ENCODE measurements at regions not wholly inside any gene's neighbourhood (a gene's known extent, or its start where the extent isn't known, plus 50 kb on each side); places are given as distances from the start of the nearest gene placed in this dataset.

GRCh38 chr9:106634183-106634582, 228.8 kb upstream of the ZNF462 start:
- Histone ChIP-seq H3K79me2 (ENCODE audit: low read depth) (no peaks in the 10 kb centered on the region), H3K36me3 (no peaks in the 10 kb centered on the region), H3K27ac (no peak overlapping the region), H3K27me3 (no peaks in the 10 kb centered on the region), H3K9ac (no peak overlapping the region), H3K4me2 (no peak overlapping the region), H4K20me1 (ENCODE audit: low read depth) (no peaks in the 10 kb centered on the region), H2AFZ (replicated peaks) (no peak overlapping the region), H3K4me1 (no peaks in the 10 kb centered on the region), H3K9me3 (ENCODE audit: low read depth) (no peaks in the 10 kb centered on the region), H3F3A (ENCODE audit: low read depth) (no peaks in the 10 kb centered on the region), H3K4me3 (no peak overlapping the region)
- H3K27me3 Mint-ChIP-seq (ENCODE audit: insufficient read depth, low read depth): no peaks in the 10 kb centered on the region
- H3K4me3 Mint-ChIP-seq: no peak overlapping the region
- H3K9me3 Mint-ChIP-seq: no peaks in the 10 kb centered on the region
- no peak overlapping the region for H3K27ac Mint-ChIP-seq
- no peaks in the 10 kb centered on the region for H3K36me3 Mint-ChIP-seq
- no peak for TF ChIP-seq CTCF (IDR thresholded peaks at IDR 0.05)
- no peak for DNase-seq (ENCODE audit: low spot score)
- H3K4me1 Mint-ChIP-seq: no peaks in the 10 kb centered on the region

DNA sequence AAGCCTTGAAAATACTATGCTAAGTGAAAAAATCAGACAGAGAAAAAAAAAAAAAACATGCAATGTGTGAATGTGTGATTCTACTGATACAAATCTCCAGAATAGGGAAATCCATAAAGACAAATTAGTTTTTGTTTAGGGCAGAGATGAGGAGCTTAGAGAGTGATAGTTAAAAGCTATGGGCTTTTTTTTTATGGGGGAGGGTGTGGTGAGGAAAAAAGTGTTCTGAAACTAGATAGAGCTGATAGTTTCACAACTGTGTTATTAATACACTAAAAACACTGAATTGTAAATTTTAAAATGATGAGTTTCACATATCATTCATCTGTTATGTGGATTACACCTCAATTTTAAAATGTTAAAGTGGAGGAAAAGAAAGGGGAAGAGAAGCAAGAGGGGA, 228.3 kb upstream of the ZNF462 start:
- Mint-ChIP-seq H3K27me3 (ENCODE audit: insufficient read depth, low read depth) (no peaks in the 10 kb centered on the region), H3K36me3 (no peaks in the 10 kb centered on the region), H3K4me3 (no peak overlapping the region), H3K4me1 (no peaks in the 10 kb centered on the region), H3K27ac (no peak overlapping the region), H3K9me3 (no peaks in the 10 kb centered on the region)
- H3K27ac ChIP-seq: no peak overlapping the region
- H2AFZ ChIP-seq (replicated peaks): no peak overlapping the region
- no peaks in the 10 kb centered on the region for H3F3A ChIP-seq (ENCODE audit: low read depth)
- no peak for DNase-seq (ENCODE audit: low spot score)
- H3K27me3 ChIP-seq: no peaks in the 10 kb centered on the region
- H4K20me1 ChIP-seq (ENCODE audit: low read depth): no peaks in the 10 kb centered on the region
- H3K4me1 ChIP-seq: no peaks in the 10 kb centered on the region
- no peaks in the 10 kb centered on the region for H3K79me2 ChIP-seq (ENCODE audit: low read depth)
- TF ChIP-seq EZH2 (IDR thresholded peaks at IDR 0.05): no peak
- TF ChIP-seq CTCF (IDR thresholded peaks at IDR 0.05): no peak
- TF ChIP-seq EZH2phosphoT487 (IDR thresholded peaks at IDR 0.05): no peak
- no peak overlapping the region for H3K4me2 ChIP-seq
- H3K9me3 ChIP-seq (ENCODE audit: low read depth): no peaks in the 10 kb centered on the region
- H3K36me3 ChIP-seq: no peaks in the 10 kb centered on the region
- no peak overlapping the region for H3K4me3 ChIP-seq
- no peak overlapping the region for H3K9ac ChIP-seq

- no peaks in the 10 kb centered on the region for H3K9me3 Mint-ChIP-seq
Observed at GRCh38 chr9:106637486-106637885, 225.5 kb upstream of the ZNF462 start.

More at GRCh38 chr9:106637486-106637885, 225.5 kb upstream of the ZNF462 start:
- Histone ChIP-seq H3F3A (ENCODE audit: low read depth) (no peaks in the 10 kb centered on the region), H3K36me3 (no peaks in the 10 kb centered on the region), H2AFZ (replicated peaks) (no peak overlapping the region), H3K4me3 (no peak overlapping the region), H3K4me1 (no peaks in the 10 kb centered on the region), H3K27ac (no peak overlapping the region), H4K20me1 (ENCODE audit: low read depth) (no peaks in the 10 kb centered on the region), H3K27me3 (no peaks in the 10 kb centered on the region), H3K9ac (no peak overlapping the region), H3K9me3 (ENCODE audit: low read depth) (no peaks in the 10 kb centered on the region), H3K79me2 (ENCODE audit: low read depth) (no peaks in the 10 kb centered on the region), H3K4me2 (no peak overlapping the region)
- Mint-ChIP-seq H3K27ac (no peak overlapping the region), H3K36me3 (no peaks in the 10 kb centered on the region), H3K27me3 (ENCODE audit: insufficient read depth, low read depth) (no peaks in the 10 kb centered on the region), H3K4me3 (no peak overlapping the region), H3K4me1 (no peaks in the 10 kb centered on the region)
- TF ChIP-seq EZH2 (IDR thresholded peaks at IDR 0.05) (no peak), CTCF (IDR thresholded peaks at IDR 0.05) (no peak)
- DNase-seq (ENCODE audit: low spot score): no peak

All from neural progenitor cell (in vitro differentiated cells).